Ishikawa (cell line): ENCODE measurements at regions not wholly inside any gene's neighbourhood (a gene's known extent, or its start where the extent isn't known, plus 50 kb on each side); places are given as distances from the start of the nearest gene placed in this dataset.

Experiments used
- CEBPB ChIP-seq: IDR thresholded peaks from 2 replicates; pipeline ENCODE4 v1.6.1; 2012
- CREB1 ChIP-seq: IDR thresholded peaks from 2 replicates; pipeline ENCODE4 v1.6.1; 2012; ENCODE audit warnings: low read depth
- EGR1 ChIP-seq: IDR thresholded peaks from 2 replicates; pipeline ENCODE4 v1.6.1; 2012
- EP300 ChIP-seq: IDR thresholded peaks from 2 replicates; pipeline ENCODE4 v1.6.1; 2012; ENCODE audit warnings: borderline replicate concordance
- FOXM1 ChIP-seq: IDR thresholded peaks from 2 replicates; pipeline ENCODE4 v1.6.1; 2012; ENCODE audit warnings: low read depth, borderline replicate concordance
- MAX ChIP-seq: IDR thresholded peaks from 2 replicates; pipeline ENCODE4 v1.6.1; 2012
- NFIC ChIP-seq: IDR thresholded peaks from 2 replicates; pipeline ENCODE4 v1.6.1; 2012
- RAD21 ChIP-seq: IDR thresholded peaks from 2 replicates; pipeline ENCODE4 v1.6.1; 2012; ENCODE audit warnings: low read depth
- REST ChIP-seq: IDR thresholded peaks from 2 replicates; pipeline ENCODE4 v1.6.1; 2012; ENCODE audit warnings: low read depth, mild to moderate bottlenecking
- TAF1 ChIP-seq: IDR thresholded peaks from 2 replicates; pipeline ENCODE4 v1.6.1; 2012; ENCODE audit warnings: low read depth, mild to moderate bottlenecking
- TCF12 ChIP-seq: IDR thresholded peaks from 2 replicates; pipeline ENCODE4 v1.6.1; 2012; ENCODE audit warnings: low read depth
- TEAD4 ChIP-seq: IDR thresholded peaks from 2 replicates; pipeline ENCODE4 v1.6.1; 2012
- USF1 ChIP-seq: IDR thresholded peaks from 2 replicates; pipeline ENCODE4 v1.6.1; 2012
- YY1 ChIP-seq: IDR thresholded peaks from 2 replicates; pipeline ENCODE4 v1.6.1; 2012; ENCODE audit warnings: low read depth
- ZBTB7A ChIP-seq: IDR thresholded peaks from 2 replicates; pipeline ENCODE4 v1.6.1; 2012; ENCODE audit warnings: low read depth

GRCh38 chr2:15827001-15827400 is 113.3 kb upstream of the MYCN start:
- TF ChIP-seq NFIC (no peak), CREB1 (no peak), CEBPB (no peak), TEAD4 (no peak), EP300 (no peak), REST (no peak), MAX (no peak), FOXM1 (no peak), ZBTB7A (no peak), YY1 (no peak), TAF1 (no peak)

- TF ChIP-seq ZBTB7A (no peak), MAX (no peak), TAF1 (no peak), TCF12 (no peak), RAD21 (no peak), NFIC (no peak), CEBPB (no peak), FOXM1 (no peak)
These were observed 111.8 kb upstream of the MYCN start for GRCh38 chr2:15828576-15828975.

- TF ChIP-seq RAD21 (no peak), REST (no peak), EGR1 (no peak), FOXM1 (no peak), USF1 (no peak), TAF1 (no peak), YY1 (no peak), NFIC (no peak), CEBPB (no peak), MAX (no peak)
These were observed 111.1 kb upstream of the MYCN start for GRCh38 chr2:15829091-15829801.

- no peak for TF ChIP-seq RAD21
- no peak for TF ChIP-seq EGR1
- no peak for TF ChIP-seq REST
- TF ChIP-seq TEAD4: no peak
- no peak for TF ChIP-seq TCF12
- TF ChIP-seq MAX: no peak
- no peak for TF ChIP-seq YY1
- no peak for TF ChIP-seq TAF1
- no peak for TF ChIP-seq CEBPB
- TF ChIP-seq NFIC: no peak
- TF ChIP-seq ZBTB7A: no peak
- TF ChIP-seq FOXM1: no peak
- TF ChIP-seq EP300: no peak
- no peak for TF ChIP-seq USF1
- no peak for TF ChIP-seq CREB1
These were observed 110.4 kb upstream of the MYCN start for GRCh38 chr2:15829985-15830384.
